ENCODE measurements at regions not wholly inside any gene's neighbourhood (a gene's known extent, or its start where the extent isn't known, plus 50 kb on each side); places are given as distances from the start of the nearest gene placed in this dataset.

DNA sequence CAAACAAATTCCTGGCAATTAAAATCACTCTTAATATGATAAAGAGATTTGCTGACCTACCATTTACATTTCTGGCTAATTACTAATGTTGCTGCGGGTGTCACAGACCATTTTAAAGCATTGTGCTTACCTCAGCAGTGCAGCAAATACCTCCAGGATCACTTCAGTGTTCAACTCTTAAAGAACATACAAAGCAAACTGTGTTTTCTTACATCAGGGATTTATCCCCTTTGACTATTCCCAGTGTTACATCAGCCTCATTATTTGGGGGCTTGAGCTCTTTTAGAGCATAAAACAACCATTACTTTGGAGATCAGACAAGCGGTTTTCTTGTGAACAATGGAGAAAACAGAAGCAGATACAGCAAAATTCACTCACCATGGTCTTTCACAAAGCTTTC is 185.4 kb downstream of the LYPLAL1 start:
- ChIA-PET POLR2A (no interaction called here), CTCF (no interaction called here)
- H3K4me1 Mint-ChIP-seq, result no peaks in the 10 kb centered on the region; the same call in 1 of the 2 replicates
- H3K36me3 Mint-ChIP-seq, result no peaks in the 10 kb centered on the region
- no peaks in the 10 kb centered on the region for H3K27me3 Mint-ChIP-seq (ENCODE audit: low read depth)
- H3K27ac Mint-ChIP-seq, result no peak overlapping the region
- H3K9me3 Mint-ChIP-seq, result no peaks in the 10 kb centered on the region
- DNase-seq (ENCODE audit: low spot score), result no peak
- H3K4me3 Mint-ChIP-seq, result no peak overlapping the region
- ATAC-seq, result no peak
- TF ChIP-seq, protein P1, sequence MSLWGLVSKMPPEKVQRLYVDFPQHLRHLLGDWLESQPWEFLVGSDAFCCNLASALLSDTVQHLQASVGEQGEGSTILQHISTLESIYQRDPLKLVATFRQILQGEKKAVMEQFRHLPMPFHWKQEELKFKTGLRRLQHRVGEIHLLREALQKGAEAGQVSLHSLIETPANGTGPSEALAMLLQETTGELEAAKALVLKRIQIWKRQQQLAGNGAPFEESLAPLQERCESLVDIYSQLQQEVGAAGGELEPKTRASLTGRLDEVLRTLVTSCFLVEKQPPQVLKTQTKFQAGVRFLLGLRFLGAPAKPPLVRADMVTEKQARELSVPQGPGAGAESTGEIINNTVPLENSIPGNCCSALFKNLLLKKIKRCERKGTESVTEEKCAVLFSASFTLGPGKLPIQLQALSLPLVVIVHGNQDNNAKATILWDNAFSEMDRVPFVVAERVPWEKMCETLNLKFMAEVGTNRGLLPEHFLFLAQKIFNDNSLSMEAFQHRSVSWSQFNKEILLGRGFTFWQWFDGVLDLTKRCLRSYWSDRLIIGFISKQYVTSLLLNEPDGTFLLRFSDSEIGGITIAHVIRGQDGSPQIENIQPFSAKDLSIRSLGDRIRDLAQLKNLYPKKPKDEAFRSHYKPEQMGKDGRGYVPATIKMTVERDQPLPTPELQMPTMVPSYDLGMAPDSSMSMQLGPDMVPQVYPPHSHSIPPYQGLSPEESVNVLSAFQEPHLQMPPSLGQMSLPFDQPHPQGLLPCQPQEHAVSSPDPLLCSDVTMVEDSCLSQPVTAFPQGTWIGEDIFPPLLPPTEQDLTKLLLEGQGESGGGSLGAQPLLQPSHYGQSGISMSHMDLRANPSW (CRISPR knock-in tag; conservative IDR thresholded peaks at IDR 0.05; ENCODE audit: low read depth), result no peak
- TF ChIP-seq ZNF121 (CRISPR knock-in tag; IDR thresholded peaks at IDR 0.05), result no peak
- TF ChIP-seq, protein P2, sequence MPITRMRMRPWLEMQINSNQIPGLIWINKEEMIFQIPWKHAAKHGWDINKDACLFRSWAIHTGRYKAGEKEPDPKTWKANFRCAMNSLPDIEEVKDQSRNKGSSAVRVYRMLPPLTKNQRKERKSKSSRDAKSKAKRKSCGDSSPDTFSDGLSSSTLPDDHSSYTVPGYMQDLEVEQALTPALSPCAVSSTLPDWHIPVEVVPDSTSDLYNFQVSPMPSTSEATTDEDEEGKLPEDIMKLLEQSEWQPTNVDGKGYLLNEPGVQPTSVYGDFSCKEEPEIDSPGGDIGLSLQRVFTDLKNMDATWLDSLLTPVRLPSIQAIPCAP (CRISPR knock-in tag; IDR thresholded peaks at IDR 0.05), result no peak
- no peak for TF ChIP-seq ETV6 (CRISPR knock-in tag; IDR thresholded peaks at IDR 0.05)
- TF ChIP-seq, protein P3, sequence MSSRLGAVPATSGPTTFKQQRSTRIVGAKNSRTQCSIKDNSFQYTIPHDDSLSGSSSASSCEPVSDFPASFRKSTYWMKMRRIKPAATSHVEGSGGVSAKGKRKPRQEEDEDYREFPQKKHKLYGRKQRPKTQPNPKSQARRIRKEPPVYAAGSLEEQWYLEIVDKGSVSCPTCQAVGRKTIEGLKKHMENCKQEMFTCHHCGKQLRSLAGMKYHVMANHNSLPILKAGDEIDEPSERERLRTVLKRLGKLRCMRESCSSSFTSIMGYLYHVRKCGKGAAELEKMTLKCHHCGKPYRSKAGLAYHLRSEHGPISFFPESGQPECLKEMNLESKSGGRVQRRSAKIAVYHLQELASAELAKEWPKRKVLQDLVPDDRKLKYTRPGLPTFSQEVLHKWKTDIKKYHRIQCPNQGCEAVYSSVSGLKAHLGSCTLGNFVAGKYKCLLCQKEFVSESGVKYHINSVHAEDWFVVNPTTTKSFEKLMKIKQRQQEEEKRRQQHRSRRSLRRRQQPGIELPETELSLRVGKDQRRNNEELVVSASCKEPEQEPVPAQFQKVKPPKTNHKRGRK (CRISPR knock-in tag; IDR thresholded peaks at IDR 0.05; ENCODE audit: borderline replicate concordance), result no peak
- TF ChIP-seq, protein P4, sequence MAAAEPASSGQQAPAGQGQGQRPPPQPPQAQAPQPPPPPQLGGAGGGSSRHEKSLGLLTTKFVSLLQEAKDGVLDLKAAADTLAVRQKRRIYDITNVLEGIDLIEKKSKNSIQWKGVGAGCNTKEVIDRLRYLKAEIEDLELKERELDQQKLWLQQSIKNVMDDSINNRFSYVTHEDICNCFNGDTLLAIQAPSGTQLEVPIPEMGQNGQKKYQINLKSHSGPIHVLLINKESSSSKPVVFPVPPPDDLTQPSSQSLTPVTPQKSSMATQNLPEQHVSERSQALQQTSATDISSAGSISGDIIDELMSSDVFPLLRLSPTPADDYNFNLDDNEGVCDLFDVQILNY (CRISPR knock-in tag; IDR thresholded peaks at IDR 0.05), result no peak
- TF ChIP-seq ZNF219 (CRISPR knock-in tag; IDR thresholded peaks at IDR 0.05; ENCODE audit: borderline replicate concordance), result no peak

DNA sequence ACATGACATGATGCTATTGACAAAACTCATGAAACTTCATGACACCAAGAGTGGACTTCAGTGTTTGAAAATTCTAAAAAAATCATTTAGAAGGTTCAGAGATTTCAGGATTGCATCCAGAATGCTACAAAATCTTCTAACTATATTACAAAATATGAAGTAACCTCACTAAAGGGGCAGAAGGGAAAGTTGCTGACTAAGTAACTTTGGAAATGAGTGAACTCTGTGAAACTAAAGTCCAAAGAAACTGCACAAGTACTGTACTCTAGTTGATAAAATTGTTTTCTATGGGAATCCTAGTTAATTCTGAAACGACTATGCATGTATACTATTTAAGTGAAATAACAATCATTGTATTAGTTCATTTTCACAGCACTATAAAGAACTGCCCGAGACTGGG is 184.4 kb downstream of the LYPLAL1 start:
- no peaks in the 10 kb centered on the region; the same call in none of the 2 replicates for H3K4me1 Mint-ChIP-seq
- ChIA-PET POLR2A (no interaction called here), CTCF (no interaction called here)
- H3K27me3 Mint-ChIP-seq (ENCODE audit: low read depth), result no peaks in the 10 kb centered on the region
- TF ChIP-seq FOXJ3 (CRISPR knock-in tag; IDR thresholded peaks at IDR 0.05; ENCODE audit: borderline replicate concordance) (no peak), ZNF671 (CRISPR knock-in tag; IDR thresholded peaks at IDR 0.05) (no peak), NR2C2 (CRISPR knock-in tag; IDR thresholded peaks at IDR 0.05) (no peak), SP1 (CRISPR knock-in tag; conservative IDR thresholded peaks at IDR 0.05) (no peak), NR3C1 (CRISPR knock-in tag; conservative IDR thresholded peaks at IDR 0.05; ENCODE audit: low read depth) (no peak), ZNF121 (CRISPR knock-in tag; IDR thresholded peaks at IDR 0.05) (no peak), MYBL2 (CRISPR knock-in tag; IDR thresholded peaks at IDR 0.05) (no peak), ZNF138 (CRISPR knock-in tag; conservative IDR thresholded peaks at IDR 0.05) (no peak), ZNF416 (CRISPR knock-in tag; IDR thresholded peaks at IDR 0.05) (no peak)
- TF ChIP-seq, protein P1 (CRISPR knock-in tag; conservative IDR thresholded peaks at IDR 0.05; ENCODE audit: low read depth), result no peak
- TF ChIP-seq, protein P5, sequence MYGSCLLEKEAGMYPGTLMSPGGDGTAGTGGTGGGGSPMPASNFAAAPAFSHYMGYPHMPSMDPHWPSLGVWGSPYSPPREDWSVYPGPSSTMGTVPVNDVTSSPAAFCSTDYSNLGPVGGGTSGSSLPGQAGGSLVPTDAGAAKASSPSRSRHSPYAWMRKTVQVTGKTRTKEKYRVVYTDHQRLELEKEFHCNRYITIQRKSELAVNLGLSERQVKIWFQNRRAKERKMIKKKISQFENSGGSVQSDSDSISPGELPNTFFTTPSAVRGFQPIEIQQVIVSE (CRISPR knock-in tag; IDR thresholded peaks at IDR 0.05; ENCODE audit: borderline replicate concordance), result no peak
- TF ChIP-seq, protein P6, sequence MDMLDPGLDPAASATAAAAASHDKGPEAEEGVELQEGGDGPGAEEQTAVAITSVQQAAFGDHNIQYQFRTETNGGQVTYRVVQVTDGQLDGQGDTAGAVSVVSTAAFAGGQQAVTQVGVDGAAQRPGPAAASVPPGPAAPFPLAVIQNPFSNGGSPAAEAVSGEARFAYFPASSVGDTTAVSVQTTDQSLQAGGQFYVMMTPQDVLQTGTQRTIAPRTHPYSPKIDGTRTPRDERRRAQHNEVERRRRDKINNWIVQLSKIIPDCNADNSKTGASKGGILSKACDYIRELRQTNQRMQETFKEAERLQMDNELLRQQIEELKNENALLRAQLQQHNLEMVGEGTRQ (CRISPR knock-in tag; IDR thresholded peaks at IDR 0.05), result no peak
- no peaks in the 10 kb centered on the region for H3K36me3 Mint-ChIP-seq
- ATAC-seq (no peak), DNase-seq (ENCODE audit: low spot score) (no peak)
- H3K27ac Mint-ChIP-seq, result no peak overlapping the region
- no peak overlapping the region for H3K4me3 Mint-ChIP-seq
- no peaks in the 10 kb centered on the region for H3K9me3 Mint-ChIP-seq
